ENCODE measurements at regions not wholly inside any gene's neighbourhood (a gene's known extent, or its start where the extent isn't known, plus 50 kb on each side); places are given as distances from the start of the nearest gene placed in this dataset.
A peak's percentile ranks its signal among the peaks of the same experiment; 100 is the strongest.

- no peak for DNase-seq
These were observed 646.7 kb downstream of the BCOR start for GRCh38 chrX:39451046-39451445.

DNA sequence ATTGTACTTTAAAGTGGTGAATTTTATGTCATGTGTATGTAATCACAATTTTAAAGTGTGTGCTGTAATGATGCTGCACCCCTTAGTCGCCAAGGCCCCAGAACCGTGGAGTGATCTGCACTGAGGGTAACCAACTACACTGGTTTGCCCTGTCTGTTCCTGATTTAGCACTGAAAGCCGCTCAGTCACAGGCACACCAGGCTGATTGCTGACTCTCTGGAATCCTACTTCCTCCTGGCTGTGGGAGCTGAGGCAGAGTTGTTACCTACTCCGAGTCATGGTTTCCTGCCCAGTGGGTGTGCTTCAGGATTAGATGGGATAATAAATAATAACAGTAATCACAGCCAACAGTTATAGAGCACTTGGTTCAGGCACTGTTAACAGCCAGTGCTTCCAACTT, 645.4 kb downstream of the BCOR start:
- no peak for DNase-seq

GRCh38 chrX:39453889-39454621, 643.7 kb downstream of the BCOR start:
- DNase-seq, result no peak

GRCh38 chrX:39456894-39457604, 640.7 kb downstream of the BCOR start:
- DNase-seq, result no peak

GRCh38 chrX:39458779-39459178, 639.0 kb downstream of the BCOR start:
- DNase-seq, result no peak

- no peak for DNase-seq
These were observed 638.6 kb downstream of the BCOR start for GRCh38 chrX:39459204-39459603.

GRCh38 chrX:39459952-39460351, 637.8 kb downstream of the BCOR start:
- DNase-seq, result peak; percentile 82

GRCh38 chrX:39460499-39460898, 637.3 kb downstream of the BCOR start:
- no peak for DNase-seq

- no peak for DNase-seq
These were observed 634.9 kb downstream of the BCOR start for GRCh38 chrX:39462835-39463234.

GRCh38 chrX:39464253-39464652, 633.5 kb downstream of the BCOR start:
- no peak for DNase-seq

DNA sequence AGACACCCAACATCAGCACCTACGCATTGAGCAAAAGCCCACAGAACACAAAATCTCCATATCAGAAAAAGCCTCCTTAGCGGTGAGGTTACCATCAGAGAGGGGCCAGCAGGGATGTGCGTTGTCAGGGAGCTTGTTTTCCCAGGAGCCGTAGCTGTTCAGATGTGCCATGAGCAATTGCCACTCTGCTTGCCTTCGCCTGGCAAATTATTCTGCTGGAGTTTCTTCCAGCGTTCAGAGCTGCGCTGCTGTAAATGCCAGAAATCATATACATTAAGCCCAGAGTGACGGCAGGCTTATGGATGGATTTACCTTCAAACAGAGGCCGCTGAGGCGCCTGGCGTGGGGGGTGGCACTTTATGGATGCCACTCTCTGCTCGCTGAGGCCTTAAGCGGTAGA, 632.3 kb downstream of the BCOR start:
- no peak for DNase-seq

GRCh38 chrX:39465906-39466305, 631.9 kb downstream of the BCOR start:
- DNase-seq, result no peak

DNA sequence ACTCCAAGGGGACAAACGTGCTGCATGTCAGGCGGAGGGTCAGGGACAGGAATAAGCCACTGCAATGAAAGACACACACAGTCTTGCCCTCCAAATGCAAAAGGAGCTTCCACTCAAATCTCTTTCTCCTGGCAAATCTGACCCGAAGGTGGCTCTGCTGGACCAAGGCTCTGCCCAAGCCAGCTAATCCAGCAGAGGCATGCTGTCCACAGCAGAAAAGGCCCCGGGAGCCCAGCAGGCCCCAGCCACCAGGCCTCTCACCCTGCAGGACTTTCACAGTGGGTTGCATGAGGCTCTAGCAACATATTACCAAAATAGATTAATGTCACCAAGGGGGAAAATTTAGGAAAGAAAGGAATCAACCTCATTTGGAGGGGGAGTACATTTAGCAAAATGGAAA, 628.6 kb downstream of the BCOR start:
- no peak for DNase-seq

DNA sequence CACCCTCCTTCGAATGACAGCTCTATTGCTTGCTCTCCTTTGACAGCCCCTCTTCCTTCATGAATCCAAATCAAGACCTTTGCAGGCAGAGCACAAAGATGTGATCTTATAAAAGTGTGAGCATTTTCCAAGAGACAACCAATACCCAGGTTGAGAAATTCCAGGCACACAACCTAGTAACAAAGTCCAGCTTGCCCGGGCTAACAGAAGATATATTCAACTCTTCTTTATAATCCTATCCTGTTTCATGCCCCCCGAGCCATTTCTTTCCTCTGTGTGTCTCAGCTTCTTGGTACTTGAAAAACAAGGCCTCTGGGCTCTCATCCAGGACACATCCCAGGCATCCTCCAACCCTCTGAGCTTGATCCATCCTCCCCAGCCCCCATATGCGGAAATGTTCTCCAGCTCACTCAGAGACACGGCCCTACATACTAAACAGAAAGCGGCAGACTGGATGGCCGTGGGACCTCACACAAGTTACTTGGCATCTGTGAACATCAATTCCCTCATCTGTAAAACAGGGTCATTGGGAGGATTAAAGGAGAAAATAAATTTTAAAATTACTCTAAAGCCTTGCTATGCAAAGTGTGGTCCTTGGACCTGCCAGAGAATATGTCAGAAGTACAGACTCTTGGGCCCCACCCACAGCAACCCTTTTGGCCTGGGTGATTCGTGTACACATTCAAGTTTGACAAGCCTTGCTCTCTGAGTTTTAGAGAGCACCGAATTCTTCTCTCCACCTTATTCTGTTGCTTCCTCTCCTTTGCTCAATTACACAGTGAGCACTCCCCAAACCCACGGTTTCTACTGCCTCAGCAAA, 627.0 kb downstream of the BCOR start:
- no peak for DNase-seq

- no peak for DNase-seq
These were observed 625.6 kb downstream of the BCOR start for GRCh38 chrX:39472161-39472560.

DNA sequence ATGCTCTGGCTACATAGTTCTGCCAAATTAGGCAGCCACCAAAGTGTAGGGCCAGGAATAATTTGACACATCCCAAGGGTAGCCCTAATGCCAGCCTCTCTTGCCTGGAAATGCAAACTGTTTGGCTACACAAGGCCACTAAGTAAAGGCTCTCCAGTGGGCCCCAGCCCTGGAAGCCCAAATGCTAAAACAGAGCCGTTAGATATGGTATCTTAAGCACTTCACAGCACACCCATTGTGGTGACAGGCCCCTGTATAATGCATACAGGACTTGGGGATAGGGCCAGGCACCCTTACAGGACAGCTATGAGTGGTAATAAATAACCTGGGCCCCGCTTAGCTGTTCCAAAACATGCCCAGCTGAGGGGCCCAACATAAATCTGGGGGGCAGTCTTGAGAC, 623.9 kb downstream of the BCOR start:
- no peak for DNase-seq

DNA sequence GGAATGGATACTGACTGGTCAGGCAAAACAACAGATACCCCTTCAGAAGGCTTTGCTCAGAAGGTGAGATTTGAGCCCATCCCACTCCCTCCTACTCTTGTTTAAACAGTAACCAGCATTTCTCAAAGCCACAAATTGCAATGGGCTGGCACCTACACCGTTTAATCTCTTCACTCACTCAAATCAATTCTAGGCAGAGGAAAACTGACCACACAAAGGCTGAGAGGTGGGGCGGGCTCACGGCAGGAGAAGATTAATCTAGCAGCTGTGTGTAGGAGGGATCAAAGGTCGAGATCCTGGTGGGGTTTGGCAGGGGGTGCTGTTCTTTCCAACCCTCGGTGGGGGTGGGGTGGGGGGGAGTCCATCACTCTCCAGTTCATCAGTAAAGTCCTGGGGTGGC, 622.4 kb downstream of the BCOR start:
- DNase-seq, result no peak

DNA sequence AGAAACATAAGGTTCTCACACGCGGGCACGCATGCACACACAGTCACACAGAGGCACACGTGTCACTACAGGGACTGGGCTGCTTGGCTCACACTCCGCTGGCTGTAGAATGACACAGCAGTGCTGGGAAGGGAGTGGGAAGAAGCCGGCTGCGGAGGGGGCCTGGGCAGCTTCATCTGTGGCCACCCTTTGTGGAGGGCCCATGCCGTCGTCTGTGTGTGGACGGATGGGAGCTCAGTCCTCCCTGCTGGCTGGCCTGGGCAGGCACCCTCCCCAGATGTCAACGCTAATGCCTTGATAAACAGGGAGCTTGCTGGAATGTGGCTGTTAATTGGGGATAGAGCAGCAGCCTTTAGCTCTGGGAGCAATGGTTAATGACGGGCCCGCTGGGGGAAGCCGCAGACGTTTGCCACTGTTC, 621.1 kb downstream of the BCOR start:
- DNase-seq, result no peak

- DNase-seq, result no peak
These were observed 620.6 kb downstream of the BCOR start for GRCh38 chrX:39477031-39477761.

DNA sequence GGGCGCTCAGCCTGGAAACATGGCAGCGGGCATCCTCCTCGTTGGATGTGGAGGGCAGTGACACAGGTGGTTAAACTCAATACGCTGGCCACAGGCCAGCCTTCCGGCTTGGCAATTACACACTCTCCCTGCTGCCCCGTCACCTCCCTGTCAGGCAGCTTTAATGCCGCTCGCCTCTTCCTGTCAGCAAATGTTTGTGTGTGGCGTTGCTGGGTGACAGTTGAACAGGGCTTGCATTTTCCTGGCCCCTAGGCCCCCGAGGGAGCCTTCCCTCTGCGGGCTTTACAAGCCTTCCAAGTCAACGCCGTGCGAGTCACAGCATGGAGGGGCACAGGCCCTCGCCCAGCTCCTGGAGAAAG, 620.0 kb downstream of the BCOR start:
- no peak for DNase-seq

DNA sequence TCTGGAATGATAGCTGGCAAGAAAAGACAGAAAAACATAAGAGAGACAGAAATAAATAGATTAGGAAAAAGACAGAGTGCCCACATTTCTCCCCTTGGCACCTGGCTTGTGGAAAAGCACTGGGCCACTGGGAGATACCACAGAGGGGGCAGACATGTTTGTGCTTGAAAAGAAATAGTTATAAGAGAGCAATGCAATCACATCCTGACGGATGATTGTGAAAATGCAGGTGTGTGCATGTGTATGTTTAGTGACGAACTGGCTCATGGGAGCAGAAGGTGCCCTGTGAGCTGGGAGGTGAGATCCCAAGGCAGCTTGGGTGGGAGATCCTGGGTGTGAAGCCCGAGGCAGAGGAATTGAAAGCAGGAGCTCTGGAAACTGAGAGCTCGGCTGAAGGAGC, 617.9 kb downstream of the BCOR start:
- DNase-seq, result no peak

DNA sequence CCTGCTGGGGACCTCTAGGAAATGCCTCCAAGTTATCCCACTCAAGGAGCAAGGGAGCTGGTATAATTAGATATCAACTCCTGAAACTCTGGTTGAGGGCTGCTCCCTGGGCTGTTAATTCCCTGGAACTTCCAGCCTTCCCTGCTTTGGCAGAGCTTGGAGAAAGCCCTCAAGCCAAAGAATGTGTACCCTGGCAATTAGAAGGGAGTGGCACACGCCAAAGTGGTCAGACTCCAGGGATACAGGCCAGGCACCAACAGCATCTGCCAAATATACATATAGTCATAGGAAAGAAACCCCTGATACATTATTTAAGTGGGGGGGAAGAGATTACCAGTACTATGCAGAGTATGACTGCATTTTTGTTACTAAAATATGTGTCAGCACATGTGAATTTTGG, 616.8 kb downstream of the BCOR start:
- no peak for DNase-seq

- no peak for DNase-seq
These were observed 616.1 kb downstream of the BCOR start for GRCh38 chrX:39481621-39482020.

Measured in NCI-H345 (cell line).